Myocyte (in vitro differentiated cells): ENCODE measurements at regions not wholly inside any gene's neighbourhood (a gene's known extent, or its start where the extent isn't known, plus 50 kb on each side); places are given as distances from the start of the nearest gene placed in this dataset.

Experiments
- DNase-seq: peaks from one replicate; pipeline ENCODE4 v3.0.0-alpha.2; 2012; ENCODE audit warnings: low read depth

DNA sequence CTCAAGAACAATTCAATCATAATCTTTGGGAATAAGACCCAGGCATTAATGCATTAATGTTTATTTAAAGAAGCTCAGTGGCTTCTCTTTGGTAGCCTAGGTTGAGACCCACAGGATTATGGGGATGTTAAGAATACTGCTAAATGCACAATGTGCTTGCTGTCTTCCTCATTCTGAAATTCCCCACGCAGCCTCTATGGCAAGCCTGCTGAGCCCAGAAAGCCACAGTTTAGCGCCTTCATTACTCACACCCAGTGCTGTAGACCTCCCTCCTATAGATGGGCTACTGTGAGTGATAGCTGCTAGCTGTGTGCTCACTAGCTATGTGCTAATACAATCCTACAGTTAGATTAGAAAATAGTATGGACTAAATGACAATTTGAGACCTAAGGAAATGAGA is 90.6 kb downstream of the TNFSF13B start:
- DNase-seq, result no peak

DNA sequence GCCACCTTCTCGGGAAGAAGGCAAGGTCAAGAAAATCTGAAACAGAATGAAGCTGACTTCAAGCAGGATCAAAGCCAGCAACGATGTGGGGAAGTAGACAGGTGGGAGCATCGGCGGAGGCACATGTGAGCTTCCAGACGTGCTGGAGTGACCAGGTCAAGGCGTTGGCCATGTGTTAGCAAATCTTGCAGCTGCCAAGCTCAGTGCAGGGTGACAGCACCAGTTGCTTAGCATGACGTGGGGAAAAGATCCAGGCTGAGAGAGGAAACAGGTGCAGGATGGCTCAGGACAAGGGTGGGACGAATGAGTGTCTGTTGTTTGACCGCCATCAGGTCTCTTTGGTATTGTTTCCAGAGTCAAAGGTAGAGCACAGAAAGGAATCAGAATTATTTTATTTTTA is 92.3 kb downstream of the TNFSF13B start:
- peak; percentile 87 for DNase-seq

DNA sequence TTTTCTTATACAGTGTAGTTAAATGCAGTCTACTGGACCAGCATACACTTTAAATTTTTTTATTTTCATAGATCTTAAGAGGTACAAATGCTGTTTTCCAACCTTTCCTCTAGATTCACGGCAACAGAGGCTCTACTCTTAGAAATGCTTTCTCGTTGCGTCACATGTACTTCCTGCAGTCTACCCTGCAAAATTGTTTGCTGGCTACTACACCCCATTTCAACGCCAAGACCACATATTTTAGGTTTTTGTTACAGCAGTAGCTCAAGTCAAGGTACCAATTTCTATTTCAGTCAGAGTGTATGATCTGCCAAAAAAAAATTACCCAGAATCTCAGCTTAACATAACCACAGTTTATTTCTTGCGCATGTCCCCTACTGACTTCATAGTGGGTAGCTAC is 94.1 kb downstream of the TNFSF13B start:
- no peak for DNase-seq

DNA sequence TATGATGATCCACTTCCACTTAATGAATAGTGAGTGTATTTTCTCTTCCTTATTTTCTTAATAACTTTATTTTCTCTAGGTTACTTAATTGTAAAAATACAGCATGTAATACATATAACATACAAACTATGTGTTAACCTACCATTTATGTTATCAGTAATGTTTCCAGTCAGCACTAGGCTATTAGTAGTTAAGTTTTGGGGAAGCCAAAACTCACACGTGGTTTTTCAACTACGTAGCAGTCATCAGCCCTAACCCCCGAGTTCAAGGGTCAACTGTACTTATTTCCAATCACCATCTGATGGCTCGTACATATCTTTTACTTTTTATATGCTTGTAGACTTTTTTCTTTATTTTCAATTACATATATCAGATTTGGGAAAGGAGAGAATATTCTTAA is 95.7 kb downstream of the TNFSF13B start:
- DNase-seq, result no peak

DNA sequence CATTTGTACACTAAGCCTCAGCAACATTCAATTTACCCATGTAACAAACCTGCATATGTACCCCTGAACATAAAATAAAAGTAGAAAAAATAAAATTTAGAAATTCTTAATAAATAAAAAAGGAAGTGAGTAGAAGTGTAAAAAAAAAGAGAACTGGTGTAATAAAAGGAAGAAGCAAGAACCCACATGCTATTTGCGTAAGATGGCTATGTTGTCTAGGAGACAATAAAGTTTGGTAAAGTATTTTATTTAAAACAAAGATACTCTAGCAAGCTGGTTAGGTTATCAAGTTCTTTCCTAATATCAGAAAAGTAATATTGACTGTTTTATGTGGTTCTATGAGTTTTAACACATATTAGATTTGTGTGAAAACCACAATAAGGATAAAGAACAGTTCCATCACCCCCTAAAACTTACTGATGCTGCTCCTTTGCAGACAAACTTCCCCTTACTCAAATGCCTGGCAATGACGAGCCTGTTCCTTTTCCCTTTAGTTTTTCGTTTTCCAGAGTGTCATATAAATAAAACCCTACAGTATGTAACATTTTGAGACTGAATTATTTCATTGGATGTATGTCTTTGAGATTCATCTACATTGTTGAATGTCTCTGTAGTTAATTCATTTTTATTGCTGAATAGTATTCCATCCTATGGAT is 98.9 kb downstream of the TNFSF13B start:
- no peak for DNase-seq

DNA sequence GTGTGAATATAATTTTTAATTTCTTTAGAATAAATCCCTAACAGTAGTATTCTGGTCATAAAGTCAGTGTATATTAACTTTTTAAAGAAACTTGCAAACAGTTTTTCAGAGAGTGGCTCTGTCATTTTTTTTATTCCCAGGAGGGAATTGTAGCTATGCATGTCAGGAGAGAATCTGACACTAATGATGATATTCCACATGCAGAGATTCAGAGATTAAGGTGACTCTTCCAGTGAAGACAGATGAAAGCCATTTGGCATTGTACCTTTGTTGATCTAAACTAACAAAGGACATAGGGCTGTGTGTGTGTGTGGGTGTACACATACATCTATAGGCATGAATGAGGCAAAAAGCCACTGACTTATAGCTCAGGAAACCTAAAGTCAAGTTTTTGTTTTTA is 99.9 kb downstream of the TNFSF13B start:
- no peak for DNase-seq

DNA sequence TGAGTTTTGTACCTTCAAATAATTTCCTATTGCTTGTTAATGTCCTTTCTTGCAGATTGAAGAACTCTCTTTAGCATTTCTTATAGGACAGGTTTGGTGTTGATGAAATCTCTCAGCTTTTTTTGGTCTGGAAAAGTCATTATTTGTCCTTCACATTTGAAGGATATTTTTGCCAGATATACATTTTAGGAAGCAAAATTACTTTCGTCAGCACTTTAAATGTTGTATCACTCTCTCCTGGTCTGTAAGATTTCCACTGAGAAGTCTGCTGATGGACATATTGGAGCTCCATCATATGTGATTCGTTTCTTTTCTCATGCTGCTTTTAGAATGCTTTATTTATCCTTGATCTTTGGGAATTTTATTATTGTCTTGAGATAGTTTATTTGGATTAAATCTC is 105.5 kb downstream of the TNFSF13B start:
- DNase-seq, result no peak

DNA sequence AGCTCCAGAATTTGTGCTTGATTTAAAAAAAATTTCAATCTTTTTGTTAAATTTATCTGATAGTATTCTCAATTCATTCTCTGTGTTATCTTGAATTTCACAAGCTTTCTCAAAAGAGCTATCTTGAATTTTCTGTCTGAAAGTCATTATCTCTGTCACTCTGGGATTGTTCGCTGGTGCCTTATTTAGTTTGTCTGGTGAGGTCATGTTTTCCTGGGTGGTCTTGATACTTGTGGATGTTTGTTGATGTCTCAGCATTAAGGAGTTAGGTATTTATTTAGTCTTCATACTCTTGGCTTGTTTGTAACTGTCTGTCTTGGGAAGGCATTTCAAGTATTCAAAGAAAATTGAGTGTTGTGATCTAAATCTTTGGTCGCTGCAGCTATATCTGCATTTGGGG is 106.3 kb downstream of the TNFSF13B start:
- DNase-seq, result no peak

DNA sequence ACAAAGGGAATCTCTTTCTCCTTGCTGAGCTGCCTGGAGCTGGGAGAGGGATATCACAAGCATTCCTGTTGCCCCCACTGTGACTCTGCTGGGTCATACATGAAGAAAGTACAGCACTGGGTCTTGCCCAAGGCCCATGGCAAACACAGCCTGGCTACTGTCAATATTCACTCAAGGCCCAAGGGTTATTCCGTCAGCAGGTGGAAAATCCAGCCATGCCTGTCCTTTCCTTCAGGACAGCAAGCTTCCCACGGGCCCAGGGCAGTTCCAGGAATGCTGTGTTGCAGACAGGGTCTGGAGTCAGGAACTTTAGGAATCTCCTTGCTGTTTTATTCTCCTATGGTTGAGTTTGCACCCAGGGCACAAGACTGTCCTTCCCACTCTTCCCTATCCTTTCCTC is 106.8 kb downstream of the TNFSF13B start:
- no peak for DNase-seq

DNA sequence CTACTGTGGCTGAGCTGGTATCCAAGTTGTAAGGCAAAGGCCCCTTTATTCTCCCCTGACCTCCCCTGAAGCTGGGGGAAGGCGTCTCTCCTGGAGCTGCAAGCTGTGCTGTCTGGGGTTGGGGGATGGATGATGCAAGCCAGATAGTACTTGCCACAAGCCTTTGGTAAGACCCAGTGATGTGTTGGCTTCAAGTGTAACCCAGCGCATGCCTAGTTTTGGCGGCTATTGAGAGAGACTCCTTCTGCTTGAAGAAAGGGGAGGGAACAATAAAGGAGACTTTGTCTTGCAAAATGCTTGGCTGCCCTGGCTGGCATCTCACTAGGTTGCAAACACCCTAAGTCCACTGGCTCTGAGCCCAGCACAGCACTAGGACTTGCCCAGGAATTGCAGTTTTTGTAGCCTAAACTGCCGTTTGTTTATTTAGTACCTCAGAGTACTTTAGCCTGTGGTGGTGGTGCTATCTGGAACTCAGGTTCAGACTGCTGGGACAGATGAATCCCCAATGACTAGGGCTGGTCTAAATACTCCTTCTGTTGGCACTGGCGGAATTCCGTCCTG is 108.2 kb downstream of the TNFSF13B start:
- DNase-seq, result no peak

DNA sequence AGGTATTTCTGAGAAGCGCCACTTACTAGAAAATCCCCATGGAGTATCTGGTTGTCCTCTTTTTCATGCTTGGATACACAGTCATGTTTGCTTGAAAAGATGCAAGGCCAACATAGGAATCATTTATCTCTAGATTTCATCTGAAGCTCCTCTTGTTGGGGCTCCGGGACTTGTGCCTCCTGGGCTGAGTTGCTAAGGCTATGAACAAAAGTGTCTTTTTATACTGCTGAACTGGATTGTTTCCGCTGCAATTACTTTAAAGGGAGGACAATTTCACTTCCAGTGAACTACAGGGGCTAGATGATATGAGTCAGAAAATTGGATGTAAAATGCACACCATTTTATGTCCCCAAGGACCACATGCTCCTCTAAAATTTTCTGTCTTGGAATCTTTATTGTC is 114.1 kb downstream of the TNFSF13B start:
- no peak for DNase-seq

DNA sequence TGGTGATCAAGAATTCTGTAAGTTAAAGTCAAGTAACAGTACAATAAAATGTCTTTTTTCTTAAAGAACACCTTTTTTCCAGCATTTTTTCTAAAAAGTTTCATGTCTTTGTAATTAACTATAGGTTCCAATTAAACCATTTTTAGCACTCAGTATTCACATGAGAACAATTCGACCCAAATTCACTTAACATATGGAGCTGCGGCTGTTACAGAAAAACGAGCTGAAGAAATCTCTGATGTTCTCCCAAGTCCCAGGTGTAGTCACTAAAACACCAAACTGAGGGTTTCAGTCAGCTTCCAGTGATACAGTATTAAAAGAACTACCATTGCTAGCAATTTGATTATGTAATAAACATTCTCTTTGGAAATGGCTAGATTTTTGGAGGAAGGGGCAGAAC is 117.6 kb downstream of the TNFSF13B start:
- DNase-seq, result no peak

DNA sequence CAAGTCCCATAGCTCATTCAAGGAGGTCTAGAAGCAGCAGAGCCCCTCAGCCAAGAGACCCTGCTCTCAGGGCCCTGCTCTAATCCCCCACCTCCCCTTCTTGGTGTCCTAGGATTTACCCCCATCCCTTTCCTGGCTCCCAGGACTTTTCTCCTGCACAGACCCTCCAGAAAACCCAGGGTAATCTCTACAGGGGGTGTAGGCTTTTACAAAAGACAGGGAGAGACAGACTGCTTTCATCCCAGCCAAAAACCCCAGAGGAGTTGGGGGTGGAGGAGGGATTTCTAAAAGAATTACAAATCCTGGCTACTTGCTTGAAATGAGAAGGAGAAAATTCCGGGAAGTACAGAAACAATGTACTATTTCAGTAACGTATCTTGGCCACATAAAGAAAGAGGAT is 133.3 kb downstream of the TNFSF13B start:
- no peak for DNase-seq

DNA sequence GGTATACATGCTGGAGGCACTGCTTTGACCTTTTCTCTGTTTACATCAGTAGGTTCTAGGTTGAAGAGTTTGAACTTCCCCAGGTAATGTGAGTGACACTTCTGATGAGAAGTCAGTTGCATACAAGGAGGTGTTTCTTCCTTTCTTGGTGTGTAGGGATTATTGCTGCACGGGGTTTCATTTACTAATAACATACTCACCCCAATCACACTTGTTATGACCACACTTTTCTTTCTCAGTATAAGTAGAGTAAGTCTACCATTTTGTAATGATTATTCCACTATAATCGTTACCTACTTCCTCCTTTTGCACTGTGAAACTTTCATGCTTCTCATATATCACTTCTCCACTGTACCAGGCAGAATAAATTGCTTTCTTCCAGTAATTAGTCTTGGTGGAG is 138.0 kb downstream of the TNFSF13B start:
- no peak for DNase-seq

DNA sequence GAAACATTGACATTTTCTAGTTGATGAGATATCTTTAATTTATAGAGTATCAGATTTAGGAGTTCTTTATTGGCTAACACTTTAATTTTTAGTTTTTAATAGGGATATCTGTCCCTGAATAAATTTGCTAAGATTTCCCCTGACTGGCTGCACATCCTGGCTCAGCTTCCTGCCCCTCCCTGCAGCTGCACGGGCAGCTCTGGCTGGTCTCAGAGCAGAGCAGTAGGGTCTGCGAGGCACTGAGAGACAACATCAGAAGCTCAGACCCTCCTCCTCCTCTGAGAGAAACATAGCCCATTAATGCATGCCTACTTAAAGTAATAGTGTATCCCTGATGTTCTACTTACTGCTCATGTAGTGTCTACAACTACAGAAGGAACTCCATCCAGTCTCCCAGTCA is 139.2 kb downstream of the TNFSF13B start:
- no peak for DNase-seq

DNA sequence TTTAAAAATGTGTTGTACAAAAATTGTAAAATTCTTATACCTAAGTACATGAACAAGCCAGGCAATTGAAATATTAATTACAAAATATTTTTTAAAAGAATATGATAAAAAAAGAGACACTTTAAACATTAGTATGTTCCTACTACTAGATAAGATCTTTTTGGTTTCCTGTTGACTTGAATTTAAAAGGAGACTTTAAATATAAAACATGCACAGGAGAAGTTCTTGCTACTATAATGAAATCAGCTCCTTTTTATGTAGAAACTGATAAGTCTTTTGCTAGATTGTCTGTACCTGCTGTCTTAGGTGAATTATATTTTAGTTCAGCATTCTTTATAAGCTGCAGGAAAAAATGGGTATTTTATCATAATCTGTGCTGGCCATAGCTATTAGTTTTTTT is 140.2 kb downstream of the TNFSF13B start:
- no peak for DNase-seq

DNA sequence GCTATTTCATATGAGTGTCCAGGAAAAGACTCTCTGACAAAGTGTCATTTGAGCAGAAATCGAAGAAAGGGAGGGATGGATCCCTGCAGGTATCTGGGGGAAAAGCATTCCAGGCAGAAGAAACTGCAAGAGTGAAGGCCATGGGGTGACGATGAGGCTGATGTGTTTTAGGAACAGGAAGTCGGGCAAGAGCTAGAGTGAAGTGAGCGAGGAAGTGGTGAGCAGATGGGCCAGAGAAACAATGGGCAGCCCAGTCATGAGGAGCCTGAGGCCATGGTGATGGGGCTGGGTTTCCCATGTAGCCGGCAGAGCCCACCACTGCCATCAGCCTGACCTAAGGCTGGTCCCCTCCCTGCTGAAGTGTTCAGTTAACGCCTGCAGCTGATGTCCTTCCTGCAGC is 150.2 kb downstream of the TNFSF13B start:
- no peak for DNase-seq

DNA sequence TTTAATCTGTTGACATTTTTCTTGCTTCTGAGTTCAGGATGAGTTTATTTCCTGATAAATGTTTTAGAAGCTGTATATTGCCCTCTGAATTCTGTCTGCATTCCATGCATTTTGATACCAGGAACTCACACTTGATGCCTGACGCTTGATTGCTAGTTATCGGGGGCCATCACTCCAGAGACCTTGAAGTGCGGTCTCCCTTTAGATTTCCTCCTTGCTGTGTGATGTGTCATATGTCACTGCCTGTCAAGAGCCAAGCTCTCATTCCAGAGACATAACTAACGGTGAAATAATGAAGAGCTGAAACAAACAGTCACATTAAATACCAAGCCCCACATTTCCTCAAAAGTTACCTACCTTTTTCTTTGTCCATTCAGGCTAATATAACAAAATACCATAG is 155.5 kb downstream of the TNFSF13B start:
- peak; percentile 1 for DNase-seq

DNA sequence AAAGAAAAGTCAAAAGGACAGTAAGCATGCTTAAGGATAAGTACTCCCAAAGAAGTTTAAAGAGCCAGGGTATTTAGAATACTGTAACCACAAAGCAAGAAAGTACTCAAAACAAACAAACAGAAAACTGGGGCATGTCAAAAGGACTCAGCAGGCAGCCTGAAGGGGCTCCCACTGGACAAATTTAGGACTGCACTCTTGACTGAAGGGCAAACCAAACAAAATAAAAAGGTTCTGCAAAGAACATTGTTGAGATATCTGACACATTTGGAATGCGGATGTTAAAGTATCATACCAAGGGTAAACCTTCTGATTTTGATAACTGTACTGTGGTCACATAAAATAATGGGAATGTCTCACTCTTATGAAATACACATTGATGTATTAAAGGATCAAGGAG is 157.4 kb downstream of the TNFSF13B start:
- DNase-seq, result no peak

DNA sequence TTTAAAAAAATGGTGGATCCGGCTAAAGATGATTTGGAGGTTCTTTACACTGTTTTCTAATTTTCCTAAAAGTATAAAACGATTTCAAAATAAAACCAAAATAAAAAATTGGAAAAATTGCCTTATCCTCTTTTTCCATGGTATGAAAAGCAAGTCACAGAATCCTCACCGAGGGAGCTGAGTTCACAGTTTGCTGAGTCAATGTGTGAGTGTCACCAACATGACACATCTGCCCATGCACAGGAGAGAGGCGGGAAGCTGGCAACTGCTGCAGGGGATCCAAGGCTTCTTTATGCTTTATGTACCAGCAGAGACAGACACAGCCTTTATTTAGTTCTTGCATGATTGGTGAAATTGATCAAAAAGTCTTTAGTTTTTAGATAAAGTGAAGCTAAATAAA is 157.8 kb downstream of the TNFSF13B start:
- DNase-seq, result no peak

DNA sequence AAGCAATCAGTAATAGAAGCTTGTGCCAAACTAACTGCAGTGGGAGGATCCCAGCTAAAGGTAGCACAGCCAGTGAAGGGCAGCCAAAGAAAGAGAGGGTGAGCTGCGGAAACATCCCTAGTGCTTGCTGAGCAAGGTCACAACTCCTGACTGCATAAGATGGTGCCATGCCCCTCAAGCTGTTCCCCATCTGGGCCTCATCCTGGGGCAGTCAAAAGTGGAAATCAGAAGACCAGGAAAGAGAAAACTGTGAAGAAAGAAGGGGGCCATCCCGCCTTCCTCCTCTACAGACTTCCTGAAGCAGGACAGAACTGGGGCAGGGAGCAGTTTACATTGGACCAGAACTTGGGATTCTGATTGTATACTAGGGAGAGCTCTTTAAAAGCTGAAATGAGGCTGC is 159.2 kb downstream of the TNFSF13B start:
- no peak for DNase-seq

DNA sequence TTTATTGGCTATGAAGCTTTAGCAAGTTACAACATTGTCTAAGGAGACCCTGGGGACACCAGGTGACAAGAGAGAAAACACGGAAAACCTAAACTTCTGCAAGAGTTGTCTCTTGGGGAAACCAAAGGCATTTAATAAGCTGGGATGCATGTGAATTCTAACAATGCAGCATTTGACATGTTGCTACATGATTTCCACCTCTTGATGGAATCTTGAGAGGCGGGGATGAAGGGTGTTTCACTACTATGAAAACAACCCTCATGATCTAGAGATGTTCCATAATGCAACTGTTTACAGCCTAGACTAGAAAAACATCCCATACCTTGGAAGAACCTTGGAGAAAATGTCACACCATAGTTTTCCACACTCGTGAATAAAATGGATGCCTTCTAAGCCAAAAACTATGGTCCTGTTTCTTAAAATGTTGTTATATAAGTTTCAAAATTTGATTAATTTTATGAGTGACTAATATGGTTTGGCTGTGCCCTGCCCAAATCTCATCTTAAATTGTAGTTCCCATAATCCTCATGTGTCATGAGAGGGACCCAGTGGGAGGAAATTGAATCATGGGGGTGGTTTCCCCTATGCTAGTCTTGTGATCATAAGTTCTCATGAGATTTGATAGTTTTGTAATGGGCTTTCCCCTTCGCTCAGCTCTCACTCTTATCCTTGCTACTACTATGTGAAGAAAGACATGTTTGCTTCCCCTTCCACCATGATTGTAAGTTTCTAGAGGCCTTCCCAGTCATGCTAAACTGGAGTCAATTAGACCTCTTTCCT is 164.6 kb downstream of the TNFSF13B start:
- no peak for DNase-seq
